Natural killer cell treated with Interleukin-12 subunit alpha and Interleukin-12 subunit beta and Interleukin-15 and Interleukin-18, amount 100 ng/mL, for 72 hours (primary cell): ENCODE measurements at regions not wholly inside any gene's neighbourhood (a gene's known extent, or its start where the extent isn't known, plus 50 kb on each side); places are given as distances from the start of the nearest gene placed in this dataset.

ENCODE experiments used
- ATAC-seq, 2 donors: fragments of 150-1000 bp; cut with Tn5 transposase in 1 of 2; sonication (Bioruptor Pico), chemical (Tn5 transposase) in 1 of 2; 2 replicates each; pipeline ENCODE4 v1.10.0; 2021
- DNase-seq: peaks from one replicate; pipeline ENCODE4 v3.0.0; 2022; ENCODE audit warnings: low spot score
- H3K27ac Mint-ChIP-seq, 2 donors: 1 replicate in 1 of 2; 2 replicates in 1 of 2; pipeline ENCODE4 v1.8.0; 2022; ENCODE audit warnings: mixed read lengths in 2 of 2, mild to moderate bottlenecking in 1 of 2, moderate library complexity in 1 of 2
- H3K27me3 Mint-ChIP-seq, 2 donors: 1 replicate in 1 of 2; 2 replicates in 1 of 2; pipeline ENCODE4 v1.8.0; 2022; ENCODE audit warnings: mixed read lengths in 2 of 2
- H3K36me3 Mint-ChIP-seq: one replicate; pipeline ENCODE4 v1.8.0; 2022; ENCODE audit warnings: mixed read lengths
- H3K4me1 Mint-ChIP-seq, 2 donors: 1 replicate in 1 of 2; 2 replicates in 1 of 2; pipeline ENCODE4 v1.8.0; 2022; ENCODE audit warnings: low read depth in 2 of 2, mixed read lengths in 2 of 2, mild to moderate bottlenecking in 1 of 2
- H3K4me3 Mint-ChIP-seq: one replicate; pipeline ENCODE4 v1.8.0; 2022; ENCODE audit warnings: mixed read lengths
- H3K9me3 Mint-ChIP-seq: 2 replicates; pipeline ENCODE4 v1.8.0; 2022; ENCODE audit warnings: mixed read lengths

DNA sequence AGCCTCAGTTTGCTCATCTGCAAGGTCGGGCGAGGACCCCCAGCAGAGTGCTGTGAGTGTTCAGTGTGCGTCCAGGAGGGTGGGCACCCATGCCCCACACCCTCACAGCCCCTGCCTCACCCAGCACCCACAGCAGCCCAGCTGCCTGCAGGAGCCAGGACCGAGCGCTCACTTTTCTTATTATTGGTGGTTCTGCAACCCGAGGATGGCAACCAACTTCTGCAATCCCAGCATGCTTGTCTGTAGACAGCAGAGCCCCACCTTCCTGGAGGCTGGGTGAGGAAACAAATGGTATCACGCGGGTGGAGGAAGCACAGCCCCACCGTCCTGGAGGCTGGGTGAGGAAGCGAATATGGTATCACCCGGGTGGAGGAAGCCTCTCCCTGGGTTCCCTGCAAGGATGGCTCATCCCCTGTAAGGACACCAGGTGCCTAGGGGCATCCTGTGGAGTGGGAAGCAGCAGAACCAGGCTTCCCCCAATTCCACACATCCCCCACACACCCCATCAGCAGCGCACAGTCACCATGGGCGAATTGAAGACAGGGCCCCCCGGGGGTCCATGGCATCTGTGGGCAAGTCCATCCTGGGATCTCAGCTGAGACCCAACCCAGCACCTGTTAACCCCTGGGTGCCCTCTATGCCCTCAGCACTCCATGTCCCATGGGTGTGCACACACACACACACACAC lies 220.5 kb upstream of the RAB6C start:
- Mint-ChIP-seq H3K36me3 (no peaks in the 10 kb centered on the region), H3K4me1 (no peaks in the 10 kb centered on the region), H3K4me3 (no peak overlapping the region), H3K27me3 (peaks cover 0 to 9% of the 10 kb centered on the region in 2 donors), H3K27ac (no peak overlapping the region), H3K9me3 (no peaks in the 10 kb centered on the region)
- no peak for ATAC-seq
- no peak for DNase-seq

DNA sequence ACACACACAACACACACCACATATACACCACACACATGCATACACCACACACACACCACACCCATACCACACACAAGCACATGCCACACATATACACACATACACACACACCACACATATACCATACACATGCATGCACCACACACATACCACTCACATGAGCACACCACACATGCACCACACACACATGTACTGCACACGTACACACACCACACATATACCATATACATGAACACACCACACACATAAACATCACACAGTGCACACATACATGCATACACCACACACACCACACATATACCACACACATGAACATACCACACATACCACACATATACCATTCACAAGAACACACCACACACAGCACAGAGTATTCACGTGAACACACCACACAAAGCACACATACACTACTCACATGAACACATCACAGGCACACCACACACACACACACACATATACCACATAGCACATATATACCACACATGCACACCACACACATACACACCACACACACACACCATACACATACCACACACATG lies 219.9 kb upstream of the RAB6C start:
- Mint-ChIP-seq H3K4me3 (no peak overlapping the region), H3K4me1 (no peaks in the 10 kb centered on the region), H3K36me3 (no peaks in the 10 kb centered on the region), H3K27ac (no peak overlapping the region), H3K9me3 (no peaks in the 10 kb centered on the region), H3K27me3 (peaks cover 0 to 9% of the 10 kb centered on the region in 2 donors)
- DNase-seq = no peak
- ATAC-seq = peak; percentile 12 to 28

DNA sequence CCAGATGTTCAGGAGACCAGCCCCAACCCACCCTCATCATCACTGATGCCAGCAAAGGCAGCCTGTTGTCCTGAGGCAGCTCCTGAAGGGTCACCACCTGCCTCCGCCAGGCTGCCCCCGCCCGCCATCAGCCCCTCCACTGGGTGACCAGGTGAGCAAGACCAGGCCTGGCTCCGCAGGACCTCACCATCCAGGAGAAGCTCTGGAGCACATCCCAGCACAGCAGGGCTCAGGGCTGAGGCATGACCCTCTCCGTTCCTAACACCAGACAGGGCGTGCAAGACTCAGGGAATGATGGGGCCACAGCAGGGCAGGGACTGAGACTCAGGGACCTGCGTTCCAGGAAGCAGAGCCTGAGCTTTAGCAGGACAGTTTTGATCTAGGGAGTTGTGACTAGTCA lies 218.8 kb upstream of the RAB6C start:
- Mint-ChIP-seq H3K4me1 (no peaks in the 10 kb centered on the region), H3K27me3 (peaks cover 0 to 6% of the 10 kb centered on the region in 2 donors), H3K36me3 (no peaks in the 10 kb centered on the region), H3K27ac (no peak overlapping the region), H3K9me3 (no peaks in the 10 kb centered on the region), H3K4me3 (no peak overlapping the region)
- ATAC-seq (no peak), DNase-seq (no peak)

DNA sequence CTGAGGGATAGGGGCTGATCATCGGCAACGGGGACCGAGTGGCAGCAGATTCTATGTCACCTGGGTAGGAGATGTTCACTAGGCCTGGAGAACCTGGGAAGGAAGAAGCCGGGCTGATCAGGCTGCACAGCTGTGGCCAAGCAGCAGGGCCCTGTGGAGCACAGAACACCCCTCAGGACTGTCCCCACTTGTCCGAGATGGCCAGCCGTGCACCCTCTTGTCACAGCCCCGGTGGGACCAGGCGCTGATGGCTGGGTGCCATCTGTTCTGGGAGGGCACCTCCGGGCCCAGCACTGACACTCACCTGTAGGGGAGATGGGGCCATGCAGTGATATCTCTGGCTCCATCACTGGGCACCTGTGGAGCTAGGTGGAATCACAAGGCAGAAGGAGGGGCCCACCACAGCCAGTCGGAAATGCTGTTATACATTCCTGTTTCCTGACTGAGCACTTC lies 217.9 kb upstream of the RAB6C start:
- H3K4me1 Mint-ChIP-seq = no peaks in the 10 kb centered on the region
- H3K36me3 Mint-ChIP-seq = no peaks in the 10 kb centered on the region
- H3K27ac Mint-ChIP-seq = no peak overlapping the region
- H3K9me3 Mint-ChIP-seq = no peaks in the 10 kb centered on the region
- H3K4me3 Mint-ChIP-seq = no peak overlapping the region
- no peak for DNase-seq
- ATAC-seq = no peak
- peaks cover 0 to under 1% of the 10 kb centered on the region in 2 donors for H3K27me3 Mint-ChIP-seq

DNA sequence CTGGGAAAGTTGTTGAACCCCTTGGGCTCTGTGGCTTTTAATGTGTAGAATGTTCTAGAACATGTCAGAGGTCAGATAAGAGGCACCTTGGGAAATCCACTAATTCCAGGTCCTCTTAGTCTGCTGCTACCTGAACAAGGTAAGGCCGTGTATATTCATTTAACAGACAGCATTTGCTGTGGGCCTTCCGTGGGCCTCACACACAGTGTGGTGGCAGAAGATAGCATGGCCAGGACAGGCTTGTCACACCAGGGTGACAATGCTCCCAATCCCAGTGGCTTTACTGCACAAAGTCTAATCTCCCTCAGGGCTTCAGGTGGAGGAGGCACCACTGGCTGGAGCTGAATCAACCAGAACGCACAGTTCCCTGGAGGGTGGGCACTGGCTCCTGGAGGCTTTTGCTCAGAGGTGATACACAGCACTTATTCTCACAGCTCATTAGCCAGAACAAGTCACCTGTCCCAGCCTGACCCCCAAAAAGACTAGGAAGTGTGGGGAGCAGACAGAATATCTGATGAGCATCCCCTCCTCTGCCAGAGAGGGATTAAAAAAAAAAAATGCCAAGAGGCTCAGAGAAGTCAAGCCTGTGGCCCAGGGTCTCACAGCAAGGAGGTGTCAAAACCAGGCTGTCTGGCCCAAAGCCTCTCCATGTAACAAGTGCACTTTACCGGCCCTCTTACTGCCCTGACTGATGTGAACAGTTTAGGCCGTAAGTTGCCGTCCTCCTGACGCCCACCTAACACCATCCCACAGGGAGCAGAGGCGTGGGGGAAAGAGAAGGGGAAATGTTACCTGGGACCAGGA lies 216.9 kb upstream of the RAB6C start:
- ATAC-seq = no peak
- H3K27me3 Mint-ChIP-seq = peaks cover 0 to 4% of the 10 kb centered on the region in 2 donors

DNA sequence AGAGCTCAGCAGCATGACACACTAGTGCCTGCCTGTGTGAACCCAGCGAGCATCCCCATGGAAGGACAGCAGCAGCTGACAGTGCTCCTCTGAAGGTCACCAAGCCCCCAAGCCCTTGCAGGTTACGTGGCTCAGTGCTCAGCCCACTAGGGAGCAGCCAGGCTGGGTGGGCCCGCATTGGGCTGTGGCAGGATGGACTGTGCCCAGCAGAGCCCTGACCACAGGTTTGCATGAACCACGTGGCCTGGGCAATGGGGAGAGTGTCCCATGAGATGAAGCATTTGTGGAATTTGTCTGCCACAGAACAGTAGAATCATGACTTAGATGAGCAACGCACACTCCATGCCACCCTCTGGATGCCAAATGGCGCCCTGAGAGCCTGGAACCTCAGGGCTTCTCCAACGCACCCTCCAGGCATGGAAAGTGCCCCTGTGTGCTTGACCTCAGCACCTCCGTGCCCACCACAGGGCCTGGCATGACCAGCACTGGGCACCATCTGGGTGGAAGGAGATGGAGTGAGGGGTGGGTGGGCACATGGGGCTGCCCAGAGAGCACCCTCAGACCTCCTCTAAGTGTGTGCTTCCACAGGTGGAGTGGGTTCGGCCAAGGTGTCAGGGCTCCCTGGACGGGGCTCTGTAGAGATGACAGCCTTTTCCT lies 216.1 kb upstream of the RAB6C start:
- H3K36me3 Mint-ChIP-seq = no peaks in the 10 kb centered on the region
- DNase-seq (no peak), ATAC-seq (no peak)
- H3K27ac Mint-ChIP-seq = no peak overlapping the region
- no peaks in the 10 kb centered on the region for H3K9me3 Mint-ChIP-seq
- H3K27me3 Mint-ChIP-seq = peaks cover 0 to 4% of the 10 kb centered on the region in 2 donors
- H3K4me1 Mint-ChIP-seq = no peaks in the 10 kb centered on the region
- H3K4me3 Mint-ChIP-seq = no peak overlapping the region

More for the DNA sequence above, 216.9 kb upstream of the RAB6C start:
- no peak overlapping the region for H3K27ac Mint-ChIP-seq
- no peaks in the 10 kb centered on the region for H3K4me1 Mint-ChIP-seq
- no peaks in the 10 kb centered on the region for H3K9me3 Mint-ChIP-seq
- no peak for DNase-seq
- no peaks in the 10 kb centered on the region for H3K36me3 Mint-ChIP-seq
- no peak overlapping the region for H3K4me3 Mint-ChIP-seq

DNA sequence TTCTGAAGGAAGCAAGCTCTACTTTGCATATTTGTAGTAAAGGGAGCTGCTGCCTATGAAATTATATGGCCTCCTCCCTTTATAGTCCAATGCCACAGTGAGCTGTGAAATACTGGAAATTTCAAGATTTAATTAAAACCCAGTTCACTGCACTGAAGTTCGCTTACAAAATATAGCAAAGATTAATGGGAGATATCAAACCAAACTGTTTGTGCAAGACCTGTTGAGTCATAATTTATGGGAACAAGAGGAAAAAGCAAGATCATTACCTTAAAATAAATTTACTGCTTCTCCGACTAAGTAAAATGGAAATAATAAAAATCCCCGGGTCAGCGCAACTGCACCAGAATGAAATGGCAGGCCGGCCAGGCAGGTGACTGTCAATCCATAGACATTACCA lies 215.5 kb upstream of the RAB6C start:
- Mint-ChIP-seq H3K4me3 (no peak overlapping the region), H3K27ac (no peak overlapping the region), H3K36me3 (no peaks in the 10 kb centered on the region), H3K27me3 (peaks cover 0 to 4% of the 10 kb centered on the region in 2 donors), H3K9me3 (no peaks in the 10 kb centered on the region), H3K4me1 (no peaks in the 10 kb centered on the region)
- DNase-seq = no peak
- no peak for ATAC-seq

DNA sequence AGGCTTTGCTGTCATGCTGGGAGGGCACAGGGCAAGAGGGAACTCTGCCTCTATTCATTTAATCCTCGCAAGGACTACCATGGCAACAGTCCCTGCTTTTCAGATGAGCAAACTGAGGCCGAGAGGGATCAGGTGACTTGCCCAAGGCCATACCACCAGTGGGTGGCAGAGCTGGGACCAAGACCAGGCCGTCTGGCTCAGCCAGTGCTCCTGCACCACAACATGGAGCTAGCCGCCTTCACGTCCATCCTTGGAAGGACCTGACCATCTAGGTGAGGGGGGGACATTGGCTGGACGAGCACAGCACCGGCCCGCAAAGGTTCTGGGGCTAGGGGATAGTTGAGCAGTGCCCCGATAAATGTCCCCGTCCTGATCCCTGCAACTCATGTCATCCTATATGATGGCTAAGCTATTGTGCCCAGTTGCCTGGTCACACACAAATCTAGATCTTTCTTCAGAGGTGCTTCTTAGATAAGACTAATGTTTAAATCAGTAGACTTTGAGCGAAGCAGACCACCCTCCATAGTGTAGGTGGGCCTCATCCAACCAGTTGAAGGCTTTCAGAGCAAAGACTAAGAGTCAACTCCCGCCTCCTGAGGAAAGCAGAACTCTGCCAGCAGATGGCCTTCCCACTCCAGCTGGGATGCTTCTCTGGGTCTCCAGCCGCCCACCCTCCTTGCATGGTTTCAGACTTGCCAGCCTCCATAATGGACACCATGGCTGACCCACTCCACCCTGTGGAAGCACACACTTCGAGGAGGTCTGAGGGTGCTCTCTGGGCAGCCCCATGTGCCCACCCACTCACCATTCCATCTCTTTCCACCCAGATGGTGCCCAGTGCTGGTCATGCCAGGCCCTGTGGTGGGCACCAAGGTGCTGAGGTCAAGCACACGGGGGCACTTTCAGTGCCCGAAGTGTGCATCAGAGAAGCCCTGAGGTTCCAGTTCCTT lies 214.8 kb upstream of the RAB6C start:
- Mint-ChIP-seq H3K36me3 (no peaks in the 10 kb centered on the region), H3K4me1 (no peaks in the 10 kb centered on the region), H3K4me3 (no peak overlapping the region), H3K27ac (no peak overlapping the region), H3K9me3 (no peaks in the 10 kb centered on the region), H3K27me3 (peaks cover 0 to 4% of the 10 kb centered on the region in 2 donors)
- ATAC-seq = no peak
- no peak for DNase-seq

DNA sequence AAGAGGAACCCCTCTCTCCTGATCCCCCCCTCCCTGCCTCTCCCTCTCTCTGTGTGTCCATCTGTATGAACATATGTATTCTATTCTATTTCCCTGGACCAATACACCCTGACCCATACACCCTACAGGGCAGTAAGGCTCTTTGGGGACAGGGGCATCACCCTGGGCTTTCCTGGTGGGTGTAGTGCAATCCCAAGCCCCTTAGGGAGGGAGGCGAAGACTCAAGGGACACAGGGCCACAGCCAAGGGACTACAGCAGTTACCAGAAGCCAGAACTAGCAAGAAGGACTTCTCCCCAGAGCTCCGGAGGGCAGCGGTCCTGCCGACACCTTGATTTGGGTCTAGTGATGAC lies 214.2 kb upstream of the RAB6C start:
- Mint-ChIP-seq H3K27me3 (peaks cover 0 to 4% of the 10 kb centered on the region in 2 donors), H3K27ac (no peak overlapping the region), H3K4me1 (no peaks in the 10 kb centered on the region), H3K36me3 (no peaks in the 10 kb centered on the region), H3K9me3 (no peaks in the 10 kb centered on the region), H3K4me3 (no peak overlapping the region)
- DNase-seq (no peak), ATAC-seq (no peak)

DNA sequence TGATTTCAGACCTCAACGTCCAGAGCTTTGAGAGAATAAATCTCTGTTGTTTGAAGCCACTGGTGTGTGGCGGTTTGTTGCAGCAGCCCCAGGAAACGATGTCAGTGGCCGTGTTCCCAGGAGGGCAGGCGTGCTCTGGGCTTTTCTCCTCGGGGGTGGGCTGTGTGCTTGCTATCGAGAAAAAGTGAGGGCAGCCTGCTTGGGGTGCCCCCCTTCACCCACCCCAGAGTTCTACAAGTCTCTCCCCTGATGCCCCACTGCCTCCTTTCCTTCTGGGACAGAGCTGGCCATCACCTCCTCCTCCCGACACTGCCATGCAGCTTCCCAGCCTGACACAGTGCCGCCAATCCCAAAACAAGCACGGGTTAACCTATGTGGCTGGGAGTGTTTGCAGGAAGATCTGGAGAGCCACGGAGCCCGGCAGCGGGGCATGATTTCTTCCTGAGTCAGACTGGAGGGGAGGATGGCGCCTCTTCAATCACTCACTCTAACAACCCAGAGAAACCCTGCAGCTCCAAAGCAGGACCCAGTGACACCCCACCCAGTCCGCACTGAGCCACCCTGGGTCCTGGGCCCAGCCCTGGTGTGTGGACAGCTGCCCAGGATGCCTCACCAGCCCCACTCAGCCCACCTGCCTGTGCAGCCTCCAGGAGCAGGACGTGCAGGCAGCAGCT lies 213.7 kb upstream of the RAB6C start:
- DNase-seq (no peak), ATAC-seq (no peak)
- Mint-ChIP-seq H3K9me3 (no peaks in the 10 kb centered on the region), H3K27ac (no peak overlapping the region), H3K27me3 (peaks cover 0 to 4% of the 10 kb centered on the region in 2 donors), H3K4me1 (no peaks in the 10 kb centered on the region), H3K36me3 (no peaks in the 10 kb centered on the region), H3K4me3 (no peak overlapping the region)

DNA sequence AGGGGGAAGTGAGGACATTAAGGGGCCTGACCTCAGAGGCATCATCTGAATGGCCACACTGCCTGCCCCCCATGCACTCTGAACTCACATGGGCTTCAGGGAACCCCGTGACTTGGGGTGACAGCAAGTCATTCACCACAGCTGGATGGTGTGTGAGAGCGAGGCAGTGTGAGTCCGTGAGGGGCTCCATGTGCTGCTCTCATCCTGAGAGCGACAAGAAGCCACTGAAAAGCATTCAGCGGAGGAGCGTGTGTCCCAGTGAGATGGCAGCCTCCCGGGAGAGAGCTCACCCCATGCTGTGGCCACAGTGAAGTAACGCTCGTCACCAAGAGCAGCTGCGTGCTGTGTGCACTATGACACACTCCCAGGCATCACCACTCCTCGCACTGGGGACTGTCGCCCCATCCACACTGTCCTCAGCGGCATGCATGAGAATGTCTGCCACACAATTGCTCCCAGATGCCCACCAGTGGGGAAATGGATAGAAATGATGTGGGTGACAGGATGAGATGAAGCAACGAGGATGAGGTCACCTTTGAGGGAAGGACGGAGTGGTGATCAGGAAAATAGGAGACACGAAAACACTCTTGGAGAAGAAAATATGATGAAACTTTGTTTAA lies 213.0 kb upstream of the RAB6C start:
- peaks cover 0 to 5% of the 10 kb centered on the region in 2 donors for H3K27me3 Mint-ChIP-seq

DNA sequence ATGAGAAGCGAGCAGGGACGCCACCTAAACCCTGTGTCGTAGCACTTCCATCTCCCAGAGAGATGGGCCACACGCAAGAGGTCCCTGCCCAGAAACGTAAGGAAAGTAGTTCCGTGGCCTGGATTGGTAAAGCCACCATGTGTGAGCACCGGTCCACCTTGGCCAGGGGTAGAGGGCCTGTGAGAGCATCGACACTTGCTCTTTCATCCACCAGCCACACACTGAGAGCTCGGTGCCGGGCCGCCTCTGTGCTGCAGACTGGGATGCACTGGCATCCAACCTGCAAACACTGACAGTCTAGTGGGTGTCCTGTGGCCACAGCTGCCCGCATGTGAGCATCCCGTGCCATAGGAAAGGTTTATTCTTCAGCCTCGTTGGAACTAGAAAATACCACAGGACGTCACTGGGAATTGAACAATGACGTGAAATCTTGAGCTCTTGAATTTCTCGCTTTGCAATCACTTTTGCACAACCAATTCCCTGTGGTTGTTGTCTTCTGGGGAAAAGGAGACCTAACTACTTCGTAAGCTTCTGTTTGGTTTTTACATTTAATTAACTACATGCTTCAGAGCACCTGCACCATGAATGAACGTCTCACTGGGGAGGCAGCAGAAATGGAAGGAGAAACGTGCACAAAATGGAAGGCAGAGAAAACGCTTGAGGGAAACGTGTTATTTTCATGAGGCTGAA lies 212.0 kb upstream of the RAB6C start:
- DNase-seq = no peak
- H3K36me3 Mint-ChIP-seq = no peaks in the 10 kb centered on the region
- H3K27ac Mint-ChIP-seq = no peak overlapping the region
- H3K4me1 Mint-ChIP-seq = no peaks in the 10 kb centered on the region
- no peaks in the 10 kb centered on the region for H3K9me3 Mint-ChIP-seq
- no peak overlapping the region for H3K4me3 Mint-ChIP-seq
- H3K27me3 Mint-ChIP-seq = peaks cover 0 to 9% of the 10 kb centered on the region in 2 donors
- ATAC-seq = no peak

More for the DNA sequence above, 213.0 kb upstream of the RAB6C start:
- no peak overlapping the region for H3K27ac Mint-ChIP-seq
- no peaks in the 10 kb centered on the region for H3K9me3 Mint-ChIP-seq
- ATAC-seq (no peak), DNase-seq (no peak)
- H3K36me3 Mint-ChIP-seq = no peaks in the 10 kb centered on the region
- H3K4me3 Mint-ChIP-seq = no peak overlapping the region
- H3K4me1 Mint-ChIP-seq = no peaks in the 10 kb centered on the region
